Epidermal melanocyte (primary cell): ENCODE measurements at regions not wholly inside any gene's neighbourhood (a gene's known extent, or its start where the extent isn't known, plus 50 kb on each side); places are given as distances from the start of the nearest gene placed in this dataset.

Experiments used
- DNase-seq: peaks from one replicate; pipeline ENCODE4 v3.0.0; 2011; ENCODE audit warnings: low spot score; ENCODE audit not compliant: insufficient read length

DNA sequence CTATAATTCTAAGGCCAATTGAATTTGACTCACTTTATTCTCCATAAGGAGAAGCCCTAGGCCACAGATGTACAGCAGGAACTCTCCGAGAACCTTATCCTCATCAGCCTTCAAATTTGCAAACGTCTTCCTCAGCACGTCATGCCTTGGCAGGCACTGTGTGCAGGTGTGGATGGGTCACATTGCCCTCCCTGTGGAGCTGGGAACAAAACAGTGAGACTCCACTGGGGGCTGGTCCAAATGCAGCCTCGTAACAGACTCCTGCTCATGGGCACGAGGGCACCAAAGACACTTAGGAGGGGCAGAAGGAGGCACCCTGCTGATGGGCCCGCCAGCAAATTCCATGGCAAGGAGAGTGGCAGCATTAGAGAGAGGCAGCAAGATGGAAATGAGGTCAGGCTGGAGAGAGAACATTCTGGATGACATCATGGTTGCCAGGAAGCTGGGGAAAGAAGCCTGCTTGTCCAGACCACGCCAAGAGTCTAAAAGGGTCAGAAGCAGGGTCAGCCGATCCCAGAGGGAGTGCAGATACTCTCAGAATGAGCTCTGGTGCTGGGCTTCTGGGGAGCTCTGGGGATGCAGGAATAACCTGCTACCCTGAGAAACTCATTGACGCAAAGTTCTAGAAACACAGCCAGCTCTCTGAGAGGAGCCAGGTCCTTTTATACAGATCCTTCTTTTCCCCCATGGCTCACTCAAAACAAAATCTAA lies 242.2 kb downstream of the B3GLCT start:
- no peak for DNase-seq

DNA sequence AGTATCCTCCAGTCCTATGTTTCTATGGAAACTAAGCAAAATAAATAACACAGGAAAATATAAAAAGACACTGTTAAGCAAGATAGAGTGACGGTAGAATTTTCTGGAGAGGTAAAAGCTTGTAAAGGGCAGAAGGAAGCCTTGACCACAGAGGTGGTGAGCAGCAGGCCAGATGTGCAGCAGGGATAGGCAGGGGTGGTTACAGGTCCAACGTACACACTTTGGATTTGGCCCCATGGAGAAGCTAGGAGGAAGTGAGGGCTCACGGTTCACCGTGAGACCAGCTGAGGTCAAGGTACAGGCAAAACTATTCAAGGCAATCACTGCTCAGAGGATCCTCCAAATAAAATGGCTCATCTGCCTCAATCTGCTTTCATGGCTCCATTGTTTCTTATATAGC lies 242.8 kb downstream of the B3GLCT start:
- no peak for DNase-seq

- no peak for DNase-seq
Observed at GRCh38 chr13:31444266-31444856, 244.6 kb downstream of the B3GLCT start.

GRCh38 chr13:31452525-31452924 lies 252.8 kb downstream of the B3GLCT start:
- DNase-seq, result no peak

GRCh38 chr13:31455581-31455980 lies 255.8 kb downstream of the B3GLCT start:
- DNase-seq, result no peak

DNA sequence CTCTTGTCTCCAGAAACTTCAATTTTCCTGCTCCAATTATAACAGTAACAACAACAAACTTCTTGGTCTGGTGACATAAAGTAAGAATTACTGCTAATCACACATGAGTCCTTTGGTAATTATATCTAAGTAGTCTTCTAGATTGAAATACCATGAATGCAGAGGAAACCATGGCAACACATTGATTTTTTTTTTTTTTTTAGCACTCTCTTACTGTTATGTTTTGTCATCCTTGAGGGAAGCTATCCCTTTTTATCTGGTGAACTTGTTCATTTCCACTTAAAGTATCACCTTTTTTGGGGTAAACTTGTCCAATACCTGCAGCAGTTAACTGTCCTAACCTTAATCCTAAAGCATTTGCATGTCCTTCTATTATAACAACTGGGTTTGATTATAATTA lies 256.3 kb downstream of the B3GLCT start:
- no peak for DNase-seq

- DNase-seq, result no peak
Observed at GRCh38 chr13:31460061-31460460, 260.3 kb downstream of the B3GLCT start.

GRCh38 chr13:31461923-31462322 lies 262.1 kb downstream of the B3GLCT start:
- no peak for DNase-seq

GRCh38 chr13:31462766-31463165 lies 263.0 kb downstream of the B3GLCT start:
- no peak for DNase-seq

DNA sequence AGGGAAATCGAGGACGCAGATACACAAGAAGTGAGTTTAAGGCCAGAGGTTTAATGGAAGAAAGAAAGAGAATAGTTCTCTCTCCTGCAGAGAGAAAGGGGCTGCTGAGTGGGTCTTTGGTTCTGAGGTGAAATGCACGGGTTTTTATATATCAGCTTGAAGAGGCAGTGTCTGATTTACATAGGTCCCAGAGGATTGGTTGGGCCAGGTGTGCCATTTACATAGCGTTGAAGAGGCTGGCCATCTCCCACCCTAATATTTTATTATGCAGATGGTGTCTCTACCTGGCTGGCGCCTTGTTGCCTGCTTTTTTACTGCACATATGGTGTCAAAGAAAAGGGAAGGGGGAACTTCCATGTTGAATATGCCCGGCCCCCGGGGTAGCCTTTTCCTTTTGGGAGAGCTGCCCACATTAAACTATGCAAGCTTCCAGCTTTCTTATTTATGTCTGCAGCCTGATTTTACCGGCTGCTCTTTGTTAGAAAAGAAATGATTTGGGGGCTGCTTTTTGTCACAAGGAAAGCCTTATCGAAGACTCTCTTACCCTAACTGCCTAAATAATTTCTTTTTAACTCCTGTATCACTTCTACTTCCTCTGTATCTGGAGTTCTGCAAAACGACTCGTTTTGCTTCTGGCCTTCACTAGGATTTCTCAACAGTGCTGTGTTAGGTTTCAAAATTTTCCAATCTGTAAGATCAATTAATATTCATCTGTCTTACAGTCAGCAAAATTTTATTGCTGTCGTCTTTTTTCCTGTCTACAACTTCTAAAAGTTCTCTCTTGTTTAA lies 268.5 kb downstream of the B3GLCT start:
- DNase-seq, result no peak

- no peak for DNase-seq
Observed at GRCh38 chr13:31469377-31469776, 269.6 kb downstream of the B3GLCT start.

DNA sequence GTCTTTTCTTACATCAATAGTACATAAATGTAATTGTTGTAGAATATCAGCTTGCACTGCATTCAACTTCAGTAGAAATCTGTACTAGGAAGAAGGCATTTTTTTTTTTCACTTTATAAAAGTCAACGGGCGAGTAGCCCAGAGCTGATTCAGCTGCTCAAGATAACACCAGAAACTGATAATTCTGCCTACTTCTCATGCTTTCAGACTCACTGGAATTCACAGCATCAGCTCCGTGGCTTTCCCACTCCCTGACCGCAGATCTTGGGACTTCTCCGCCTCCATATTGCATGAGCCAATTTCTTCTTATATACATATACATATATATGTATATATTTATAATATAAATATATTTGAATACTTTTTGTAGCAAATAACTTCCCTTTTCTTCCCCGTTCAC lies 263.1 kb upstream of the RXFP2 start:
- DNase-seq, result no peak

GRCh38 chr13:31476753-31477152 lies 262.6 kb upstream of the RXFP2 start:
- DNase-seq, result no peak

DNA sequence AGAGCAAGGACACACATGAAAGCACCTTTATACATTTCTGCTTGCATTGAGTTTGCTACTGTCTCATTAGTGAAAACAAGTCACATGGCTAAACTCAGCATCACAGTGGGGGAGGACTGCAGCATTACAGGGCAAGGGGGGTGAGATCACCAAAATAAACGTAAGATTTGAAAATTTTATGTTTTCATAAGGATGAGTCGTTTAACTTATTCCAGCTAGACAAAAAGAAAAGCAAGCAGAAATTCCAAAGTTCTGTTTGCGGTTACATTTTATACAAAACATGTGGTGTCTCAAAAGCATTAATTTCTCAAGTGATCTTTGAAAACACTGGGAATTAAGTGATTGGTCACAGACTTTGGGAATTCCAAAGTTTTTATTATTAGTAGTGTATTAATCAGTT lies 261.4 kb upstream of the RXFP2 start:
- no peak for DNase-seq

DNA sequence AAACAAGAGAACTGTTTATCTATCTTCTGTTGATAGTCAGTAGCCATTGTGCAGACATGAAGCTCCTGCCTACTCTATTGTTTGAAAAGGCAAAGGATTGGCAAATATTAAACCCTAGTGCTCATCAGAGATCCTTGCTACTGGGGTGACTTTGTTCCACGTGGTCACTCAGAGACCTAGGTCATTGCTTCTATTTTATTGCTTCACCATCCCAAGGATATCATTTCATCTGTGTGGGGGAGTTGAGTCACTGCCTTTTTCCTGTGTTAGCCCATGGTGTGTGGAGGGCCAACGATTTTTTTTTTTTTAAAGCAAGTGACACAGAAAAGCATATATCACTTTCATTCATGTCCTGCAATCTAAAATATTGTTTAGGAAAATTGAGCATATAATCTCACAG lies 254.1 kb upstream of the RXFP2 start:
- DNase-seq, result no peak

GRCh38 chr13:31485651-31486051 lies 253.7 kb upstream of the RXFP2 start:
- DNase-seq, result no peak

GRCh38 chr13:31495336-31495735 lies 244.0 kb upstream of the RXFP2 start:
- no peak for DNase-seq

- no peak for DNase-seq
Observed at GRCh38 chr13:31499274-31499673, 240.1 kb upstream of the RXFP2 start.

- DNase-seq, result no peak
Observed at GRCh38 chr13:31503626-31504025, 235.7 kb upstream of the RXFP2 start.

GRCh38 chr13:31504918-31505317 lies 234.4 kb upstream of the RXFP2 start:
- DNase-seq, result no peak

- DNase-seq, result no peak
Observed at GRCh38 chr13:31512331-31512730, 227.0 kb upstream of the RXFP2 start.

GRCh38 chr13:31514932-31515331 lies 224.4 kb upstream of the RXFP2 start:
- no peak for DNase-seq

GRCh38 chr13:31515427-31515826 lies 223.9 kb upstream of the RXFP2 start:
- no peak for DNase-seq
